Left lung (tissue), 4 donors: ENCODE measurements at regions not wholly inside any gene's neighbourhood (a gene's known extent, or its start where the extent isn't known, plus 50 kb on each side); places are given as distances from the start of the nearest gene placed in this dataset.

Experiments used
- ATAC-seq: fragments of 200-7000 bp; cut with Tn5 transposase; one replicate; pipeline ENCODE4 v1.9.1; 2020; ENCODE audit warnings: moderate library complexity
- DNase-seq, 4 donors: peaks; one replicate each; pipeline ENCODE4 v3.0.0-alpha.2; 2013 to 2020
- H3K27ac ChIP-seq, 2 donors: fragments of 200-600 bp; sonication (generic) in 1 of 2; one replicate each; pipeline versions ENCODE4 v1.5.0 to v1.8.0; 2020 to 2021
- H3K27me3 ChIP-seq, 2 donors: fragments of 200-600 bp; sonication (generic) in 1 of 2; one replicate each; pipeline versions ENCODE4 v1.5.0 to v1.8.0; 2020 to 2021
- H3K36me3 ChIP-seq, 2 donors: fragments of 200-600 bp; sonication (generic) in 1 of 2; one replicate each; pipeline versions ENCODE4 v1.5.0 to v1.8.0; 2020 to 2021
- H3K4me1 ChIP-seq, 2 donors: fragments of 200-600 bp; one replicate each; pipeline ENCODE4 v1.8.0; 2021
- H3K4me3 ChIP-seq, 2 donors: fragments of 200-600 bp; sonication (generic) in 1 of 2; one replicate each; pipeline versions ENCODE4 v1.5.0 to v1.8.0; 2020 to 2021; ENCODE audit warnings: mild to moderate bottlenecking in 1 of 2
- H3K9me3 ChIP-seq, 2 donors: fragments of 200-600 bp; sonication (generic) in 1 of 2; one replicate each; pipeline versions ENCODE4 v1.5.0 to v1.8.0; 2020 to 2021
- intact Hi-C, 2 donors: fragments of 100-400 bp; cut with DNase I; formaldehyde crosslinking; loops; one replicate each; pipeline versions ENCODE4 v1.11.2 to v1.14.2; 2022
- TF ChIP-seq, protein P1 (sequence below), 2 donors: fragments of 200-600 bp; sonication (generic) in 1 of 2; IDR thresholded peaks; one replicate each; pipeline versions ENCODE4 v1.5.0 to v1.8.0; 2021; ENCODE audit warnings: antibody characterized with exemption in 2 of 2
- donor health status: DM: no; HTN: yes; CAD: no.
- donor health status: DM: no; HTN: no; CAD: no.

DNA sequence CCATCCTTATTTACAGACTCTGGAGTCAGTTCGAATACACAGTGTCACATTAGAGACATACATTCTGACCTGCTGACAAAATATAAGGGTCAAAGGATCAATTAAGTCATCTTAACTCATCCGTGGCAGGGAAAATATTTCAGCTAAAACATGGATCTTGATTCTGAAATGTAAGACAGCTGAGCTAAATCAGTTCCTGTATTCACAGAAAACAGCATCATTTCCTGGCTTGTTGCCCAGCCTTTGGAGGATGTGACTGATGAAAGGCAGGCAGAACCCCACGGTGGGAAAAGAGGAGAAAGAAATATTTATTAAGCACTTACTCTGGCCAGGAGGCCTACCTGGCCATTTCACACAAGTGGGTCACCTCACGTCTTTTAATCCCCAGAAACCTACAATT lies 101.9 kb downstream of the GAS2L3 start:
- Histone ChIP-seq H3K4me1 (no peaks in the 10 kb centered on the region), H3K9me3 (no peaks in the 10 kb centered on the region), H3K27me3 (no peaks in the 10 kb centered on the region), H3K4me3 (no peak overlapping the region), H3K36me3 (no peaks in the 10 kb centered on the region), H3K27ac (no peak overlapping the region)
- ATAC-seq (no peak), DNase-seq (peak in 3 of 4 donors; percentile 30 to 65 (median 46))
- intact Hi-C loops: no loop called here
- TF ChIP-seq, protein P1, sequence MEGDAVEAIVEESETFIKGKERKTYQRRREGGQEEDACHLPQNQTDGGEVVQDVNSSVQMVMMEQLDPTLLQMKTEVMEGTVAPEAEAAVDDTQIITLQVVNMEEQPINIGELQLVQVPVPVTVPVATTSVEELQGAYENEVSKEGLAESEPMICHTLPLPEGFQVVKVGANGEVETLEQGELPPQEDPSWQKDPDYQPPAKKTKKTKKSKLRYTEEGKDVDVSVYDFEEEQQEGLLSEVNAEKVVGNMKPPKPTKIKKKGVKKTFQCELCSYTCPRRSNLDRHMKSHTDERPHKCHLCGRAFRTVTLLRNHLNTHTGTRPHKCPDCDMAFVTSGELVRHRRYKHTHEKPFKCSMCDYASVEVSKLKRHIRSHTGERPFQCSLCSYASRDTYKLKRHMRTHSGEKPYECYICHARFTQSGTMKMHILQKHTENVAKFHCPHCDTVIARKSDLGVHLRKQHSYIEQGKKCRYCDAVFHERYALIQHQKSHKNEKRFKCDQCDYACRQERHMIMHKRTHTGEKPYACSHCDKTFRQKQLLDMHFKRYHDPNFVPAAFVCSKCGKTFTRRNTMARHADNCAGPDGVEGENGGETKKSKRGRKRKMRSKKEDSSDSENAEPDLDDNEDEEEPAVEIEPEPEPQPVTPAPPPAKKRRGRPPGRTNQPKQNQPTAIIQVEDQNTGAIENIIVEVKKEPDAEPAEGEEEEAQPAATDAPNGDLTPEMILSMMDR (IDR thresholded peaks at IDR 0.05): no peak

DNA sequence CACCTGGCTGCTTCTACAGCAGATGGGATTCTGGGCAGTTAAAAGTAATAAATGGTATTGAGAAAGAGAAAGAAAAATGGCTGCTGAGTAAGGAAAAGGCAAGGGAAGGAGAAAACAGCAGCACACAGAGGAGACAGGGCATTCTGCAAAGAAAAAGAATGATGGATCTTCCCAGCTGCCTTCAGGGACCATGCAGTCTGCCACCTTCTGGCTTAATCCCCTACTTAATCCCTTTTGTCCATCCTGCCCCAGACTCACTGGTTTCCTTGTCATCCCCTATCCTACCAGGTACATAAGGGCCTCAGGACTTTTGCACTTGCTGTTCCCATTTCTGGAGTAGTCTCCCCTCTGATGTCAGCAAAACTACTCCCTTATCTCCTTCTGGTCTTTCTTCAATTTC lies 107.6 kb downstream of the GAS2L3 start:
- Histone ChIP-seq H3K27me3 (no peaks in the 10 kb centered on the region), H3K9me3 (peaks cover 0 to 13% of the 10 kb centered on the region in 2 donors), H3K4me3 (no peak overlapping the region), H3K27ac (no peak overlapping the region), H3K36me3 (no peaks in the 10 kb centered on the region), H3K4me1 (no peaks in the 10 kb centered on the region)
- TF ChIP-seq, protein P1 (IDR thresholded peaks at IDR 0.05): no peak
- no peak for DNase-seq
- ATAC-seq: no peak
- intact Hi-C loops: no loop called here

DNA sequence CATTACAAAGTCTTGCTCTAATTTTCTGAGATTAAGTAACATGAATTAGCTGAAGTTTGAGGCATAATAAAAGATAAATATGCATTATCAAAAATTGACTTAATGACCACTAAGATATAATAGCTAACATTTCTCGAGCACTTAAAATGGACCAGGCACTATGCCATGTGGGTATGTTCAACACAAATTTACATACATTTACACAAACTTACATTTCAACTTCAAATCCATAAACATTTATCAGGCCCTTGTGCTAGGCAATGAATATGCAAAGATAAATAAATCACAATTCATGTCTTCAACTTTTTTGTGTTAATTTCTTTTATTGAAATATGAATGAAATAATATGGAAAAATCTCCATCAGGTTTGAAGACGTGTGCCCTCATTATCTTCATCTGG lies 108.7 kb downstream of the GAS2L3 start:
- H3K27ac ChIP-seq: no peak overlapping the region
- DNase-seq (no peak), ATAC-seq (no peak)
- no peaks in the 10 kb centered on the region for H3K36me3 ChIP-seq
- intact Hi-C loops: no loop called here
- no peaks in the 10 kb centered on the region for H3K27me3 ChIP-seq
- H3K4me1 ChIP-seq: no peaks in the 10 kb centered on the region
- no peak overlapping the region for H3K4me3 ChIP-seq
- TF ChIP-seq, protein P1 (IDR thresholded peaks at IDR 0.05): no peak
- peaks cover 0 to 13% of the 10 kb centered on the region in 2 donors for H3K9me3 ChIP-seq

DNA sequence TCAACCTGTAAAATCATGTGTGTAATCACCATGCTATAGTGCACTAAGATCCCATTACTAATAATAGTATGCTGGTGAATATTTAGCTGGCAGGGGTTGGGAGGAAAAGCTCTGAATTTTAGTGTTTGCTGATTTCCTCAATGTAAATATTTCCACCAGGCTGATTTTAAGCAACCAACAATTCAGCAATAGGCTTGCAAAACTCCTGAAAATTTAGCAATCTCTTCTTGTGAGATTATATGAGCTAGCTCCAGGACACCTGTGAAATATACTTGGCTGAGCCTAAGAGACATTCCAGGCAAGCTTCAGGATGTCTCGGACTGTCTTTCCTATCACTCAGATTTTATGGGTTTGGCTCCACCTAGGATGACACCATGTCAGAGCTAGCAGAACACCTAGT lies 106.9 kb upstream of the ANO4 start:
- Histone ChIP-seq H3K27ac (no peak overlapping the region), H3K4me3 (no peak overlapping the region), H3K27me3 (no peaks in the 10 kb centered on the region), H3K36me3 (no peaks in the 10 kb centered on the region), H3K4me1 (no peaks in the 10 kb centered on the region), H3K9me3 (peaks cover 0 to 13% of the 10 kb centered on the region in 2 donors)
- DNase-seq: no peak
- TF ChIP-seq, protein P1 (IDR thresholded peaks at IDR 0.05): no peak
- no peak for ATAC-seq
- intact Hi-C loops: no loop called here

DNA sequence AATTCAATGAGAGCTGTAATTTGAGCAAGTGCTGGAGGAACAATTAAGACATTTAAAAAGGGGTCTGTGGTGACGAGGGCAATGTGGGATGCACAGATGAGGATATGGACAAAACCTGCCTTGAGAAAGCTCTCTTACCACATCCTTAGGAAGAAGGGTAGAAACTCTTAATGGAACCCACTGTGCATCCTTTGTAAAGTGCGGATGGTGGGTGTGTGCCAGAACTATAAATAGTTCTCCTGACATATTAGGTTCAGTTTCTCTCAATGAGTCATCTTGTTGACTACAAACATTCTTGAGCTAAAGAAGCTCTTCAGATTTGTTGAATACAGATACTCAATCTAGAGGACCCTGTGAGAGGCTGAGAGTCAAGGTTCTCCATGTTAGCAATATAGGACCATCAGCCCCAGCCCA lies 106.1 kb upstream of the ANO4 start:
- H3K4me3 ChIP-seq: no peak overlapping the region
- peak; percentile 73 for ATAC-seq
- no peaks in the 10 kb centered on the region for H3K4me1 ChIP-seq
- TF ChIP-seq, protein P1 (IDR thresholded peaks at IDR 0.05): no peak
- no peak overlapping the region for H3K27ac ChIP-seq
- no peaks in the 10 kb centered on the region for H3K27me3 ChIP-seq
- intact Hi-C loops: no loop called here
- peaks cover 0 to 13% of the 10 kb centered on the region in 2 donors for H3K9me3 ChIP-seq
- no peaks in the 10 kb centered on the region for H3K36me3 ChIP-seq
- DNase-seq: no peak
